ACC112 (cell line): ENCODE measurements at regions not wholly inside any gene's neighbourhood (a gene's known extent, or its start where the extent isn't known, plus 50 kb on each side); places are given as distances from the start of the nearest gene placed in this dataset.
"Not testable (repeated sequence)": the region's sequence is repeated elsewhere in the genome, so short reads cannot be mapped to it uniquely, and the experiment has no call there.

Experiments
- H2AFZ ChIP-seq: fragments of 200-600 bp; sonication (generic); one replicate; pipeline ENCODE4 v1.6.0; 2017; ENCODE audit warnings: antibody characterized with exemption, low read length; ENCODE audit not compliant: unreplicated experiment
- H3K27ac ChIP-seq: fragments of 200-600 bp; sonication (generic); 2 replicates; pipeline ENCODE4 v1.5.1; 2014; ENCODE audit warnings: low read depth, mild to moderate bottlenecking, antibody characterized with exemption, low read length, moderate library complexity
- H3K27me3 ChIP-seq: fragments of 200-600 bp; sonication (generic); 2 replicates; pipeline ENCODE4 v1.6.1; 2014; ENCODE audit warnings: mild to moderate bottlenecking, antibody characterized with exemption, low read length, moderate library complexity, mixed read lengths; ENCODE audit not compliant: insufficient read depth
- H3K36me3 ChIP-seq: fragments of 200-600 bp; sonication (generic); 2 replicates; pipeline ENCODE4 v1.6.1; 2016; ENCODE audit warnings: mild to moderate bottlenecking, antibody characterized with exemption, low read length, moderate library complexity, mixed read lengths; ENCODE audit not compliant: insufficient read depth
- H3K4me1 ChIP-seq: fragments of 200-600 bp; sonication (generic); one replicate; pipeline ENCODE4 v1.6.1; 2016; ENCODE audit warnings: low read length, mixed read lengths; ENCODE audit not compliant: insufficient read depth, unreplicated experiment, control insufficient read depth
- H3K4me3 ChIP-seq: fragments of 200-600 bp; sonication (generic); 2 replicates; pipeline ENCODE4 v1.5.1; 2014; ENCODE audit warnings: mild to moderate bottlenecking, low read depth, low read length
- H3K79me2 ChIP-seq: fragments of 200-600 bp; sonication (generic); one replicate; pipeline ENCODE4 v1.6.0; 2016; ENCODE audit warnings: low read length; ENCODE audit not compliant: control insufficient read depth, unreplicated experiment, insufficient read depth

DNA sequence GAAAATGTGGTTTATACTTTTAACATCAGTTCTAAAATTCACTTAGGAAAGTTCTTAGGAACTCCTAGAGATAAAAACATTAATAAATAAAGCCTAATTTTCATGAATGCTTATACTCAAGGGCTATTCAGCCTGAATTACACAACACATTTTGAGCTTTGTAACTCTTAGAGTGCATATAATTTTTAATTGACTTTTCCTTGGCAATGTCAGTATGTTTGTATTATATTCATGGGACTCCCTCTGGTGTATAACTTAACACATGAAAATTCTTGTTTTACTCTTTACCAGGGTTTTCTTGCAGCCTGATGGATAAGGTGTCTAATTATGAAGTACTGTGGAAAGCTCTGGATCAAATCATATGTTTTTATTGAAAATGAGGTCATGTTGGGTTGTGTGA lies 150.6 kb upstream of the HMGA2 start:
- H3K27me3 ChIP-seq, result no peaks in the 10 kb centered on the region
- H3K79me2 ChIP-seq, result no peaks in the 10 kb centered on the region
- H3K27ac ChIP-seq, result peak overlapping the region; percentile 76
- no peaks in the 10 kb centered on the region for H3K36me3 ChIP-seq
- H2AFZ ChIP-seq, result peak overlapping the region; percentile 79
- H3K4me3 ChIP-seq, result no peak overlapping the region
- peaks cover 41% of the 10 kb centered on the region for H3K4me1 ChIP-seq

- H3K79me2 ChIP-seq, result no peaks in the 10 kb centered on the region
- no peaks in the 10 kb centered on the region for H3K36me3 ChIP-seq
- H3K4me3 ChIP-seq, result no peak overlapping the region
- H3K27ac ChIP-seq, result no peak overlapping the region; the same call in 1 of the 2 replicates
- peaks cover 33% of the 10 kb centered on the region for H3K4me1 ChIP-seq
- peak overlapping the region; percentile 11 for H2AFZ ChIP-seq
- no peaks in the 10 kb centered on the region for H3K27me3 ChIP-seq
Measured at GRCh38 chr12:65675141-65675621, 149.1 kb upstream of the HMGA2 start.

- not testable (repeated sequence) for H3K4me3 ChIP-seq, H3K79me2 ChIP-seq, H3K27ac ChIP-seq, H3K36me3 ChIP-seq, H3K27me3 ChIP-seq, H2AFZ ChIP-seq
- peaks cover 19% of the 10 kb centered on the region for H3K4me1 ChIP-seq
Measured at GRCh38 chr12:65678172-65678571, 146.1 kb upstream of the HMGA2 start.

- H3K27ac ChIP-seq, result no peak overlapping the region
- H3K27me3 ChIP-seq, result no peaks in the 10 kb centered on the region
- H3K4me3 ChIP-seq, result no peak overlapping the region
- H2AFZ ChIP-seq, result no peak overlapping the region
- no peaks in the 10 kb centered on the region for H3K36me3 ChIP-seq
- peaks cover 8% of the 10 kb centered on the region for H3K4me1 ChIP-seq
- no peaks in the 10 kb centered on the region for H3K79me2 ChIP-seq
Measured at GRCh38 chr12:65681226-65681625, 143.1 kb upstream of the HMGA2 start.

GRCh38 chr12:65682112-65682511 lies 142.2 kb upstream of the HMGA2 start:
- no peak overlapping the region for H2AFZ ChIP-seq
- H3K27me3 ChIP-seq, result no peaks in the 10 kb centered on the region
- no peak overlapping the region for H3K27ac ChIP-seq
- peaks cover 8% of the 10 kb centered on the region for H3K4me1 ChIP-seq
- no peaks in the 10 kb centered on the region for H3K79me2 ChIP-seq
- no peak overlapping the region for H3K4me3 ChIP-seq
- no peaks in the 10 kb centered on the region for H3K36me3 ChIP-seq

- Histone ChIP-seq H3K27me3 (no peaks in the 10 kb centered on the region), H2AFZ (no peak overlapping the region), H3K36me3 (no peaks in the 10 kb centered on the region), H3K27ac (no peak overlapping the region), H3K4me1 (peaks cover 8% of the 10 kb centered on the region), H3K79me2 (no peaks in the 10 kb centered on the region), H3K4me3 (no peak overlapping the region)
Measured at GRCh38 chr12:65684906-65685305, 139.4 kb upstream of the HMGA2 start.

DNA sequence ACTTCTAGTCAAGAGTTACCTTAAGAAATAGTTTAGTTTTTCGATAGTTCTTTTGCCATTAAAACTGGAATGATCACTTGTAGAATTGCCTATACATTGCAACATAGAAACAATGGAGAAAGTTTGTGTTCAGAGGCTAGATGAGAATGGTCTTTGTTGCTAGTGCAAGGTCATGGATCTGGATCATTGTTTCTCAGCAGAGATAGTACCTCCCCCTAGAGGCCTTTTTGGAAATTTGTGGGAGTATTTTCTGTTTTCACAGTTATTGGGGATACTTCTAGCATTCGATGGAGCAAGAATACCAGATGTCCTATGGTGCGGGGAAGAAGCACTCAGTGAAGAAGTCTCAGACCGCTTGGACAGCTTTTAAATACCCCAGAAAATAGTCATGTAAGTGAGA lies 138.8 kb upstream of the HMGA2 start:
- peak overlapping the region; percentile 82 for H2AFZ ChIP-seq
- H3K27me3 ChIP-seq, result no peaks in the 10 kb centered on the region

DNA sequence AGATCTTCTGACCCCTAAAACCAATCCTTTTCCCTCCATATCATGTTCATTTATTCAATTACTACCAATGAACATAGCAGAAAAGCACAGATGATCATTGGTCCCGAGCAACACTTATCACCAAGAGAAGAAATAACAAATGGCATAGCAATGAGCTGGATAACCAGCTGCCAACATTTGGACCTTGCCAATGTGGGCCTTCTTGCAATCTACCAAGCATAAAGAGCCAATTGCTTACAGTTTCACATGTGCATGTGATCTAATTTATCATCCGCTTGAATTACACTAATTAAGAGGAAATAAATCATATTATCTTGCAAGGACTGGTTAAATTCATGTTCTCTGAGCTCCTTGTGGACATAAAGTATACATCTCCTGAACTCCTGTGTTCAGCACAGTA lies 134.8 kb upstream of the HMGA2 start:
- H3K27ac ChIP-seq, result no peak overlapping the region
- no peak overlapping the region for H3K4me3 ChIP-seq
- H3K79me2 ChIP-seq, result no peaks in the 10 kb centered on the region
- H2AFZ ChIP-seq, result no peak overlapping the region
- H3K27me3 ChIP-seq, result no peaks in the 10 kb centered on the region
- no peaks in the 10 kb centered on the region for H3K36me3 ChIP-seq
- H3K4me1 ChIP-seq, result peaks cover 22% of the 10 kb centered on the region

More for the DNA sequence above, 138.8 kb upstream of the HMGA2 start:
- peaks cover 8% of the 10 kb centered on the region for H3K4me1 ChIP-seq
- no peaks in the 10 kb centered on the region for H3K36me3 ChIP-seq
- peak overlapping the region; percentile 32; the same call in 1 of the 2 replicates for H3K27ac ChIP-seq
- H3K4me3 ChIP-seq, result no peak overlapping the region
- no peaks in the 10 kb centered on the region for H3K79me2 ChIP-seq

DNA sequence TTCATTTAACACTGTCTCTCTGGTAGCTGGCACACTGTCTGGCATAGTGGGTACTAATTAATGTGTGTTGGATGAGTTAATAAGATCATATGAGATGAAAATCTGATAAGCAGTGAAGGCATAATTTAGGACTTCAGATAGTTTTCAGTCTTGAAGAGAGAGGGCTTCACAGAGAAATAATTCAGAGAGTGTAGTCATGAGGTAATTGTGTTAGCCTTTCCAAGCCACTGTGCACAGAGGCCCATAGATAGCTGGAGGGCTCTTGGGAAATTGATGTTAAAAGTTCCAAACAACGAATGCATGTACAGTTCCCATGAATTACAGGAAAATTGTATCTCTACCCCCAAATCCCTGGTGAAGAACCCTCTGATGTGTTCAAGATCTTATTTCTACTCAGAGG lies 133.8 kb upstream of the HMGA2 start:
- Histone ChIP-seq H3K4me1 (peaks cover 29% of the 10 kb centered on the region), H3K79me2 (no peaks in the 10 kb centered on the region), H3K36me3 (no peaks in the 10 kb centered on the region), H3K27me3 (no peaks in the 10 kb centered on the region), H2AFZ (no peak overlapping the region), H3K27ac (no peak overlapping the region), H3K4me3 (no peak overlapping the region)

DNA sequence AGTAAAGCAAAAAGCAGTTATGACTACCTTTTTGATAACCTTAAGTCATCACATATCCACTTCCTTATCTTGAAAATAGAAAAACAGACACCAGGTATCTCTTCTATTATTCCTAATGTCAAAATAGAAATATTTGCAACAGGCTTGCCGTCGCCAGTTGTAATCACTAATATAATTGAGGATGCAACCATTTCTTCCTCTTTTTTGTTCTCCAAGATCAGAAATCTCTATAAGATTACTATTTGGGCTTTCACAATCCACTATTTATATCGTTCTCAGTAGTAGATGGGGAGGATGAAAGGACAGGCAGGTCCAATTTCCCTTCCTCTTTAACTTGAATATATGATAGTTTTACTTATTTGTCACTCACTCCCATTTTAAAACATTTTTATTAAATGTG lies 130.2 kb upstream of the HMGA2 start:
- Histone ChIP-seq H3K4me1 (peaks cover 44% of the 10 kb centered on the region), H3K79me2 (no peaks in the 10 kb centered on the region), H3K36me3 (no peaks in the 10 kb centered on the region), H3K4me3 (no peak overlapping the region), H3K27ac (peak overlapping the region; percentile 90), H2AFZ (no peak overlapping the region), H3K27me3 (no peaks in the 10 kb centered on the region)

DNA sequence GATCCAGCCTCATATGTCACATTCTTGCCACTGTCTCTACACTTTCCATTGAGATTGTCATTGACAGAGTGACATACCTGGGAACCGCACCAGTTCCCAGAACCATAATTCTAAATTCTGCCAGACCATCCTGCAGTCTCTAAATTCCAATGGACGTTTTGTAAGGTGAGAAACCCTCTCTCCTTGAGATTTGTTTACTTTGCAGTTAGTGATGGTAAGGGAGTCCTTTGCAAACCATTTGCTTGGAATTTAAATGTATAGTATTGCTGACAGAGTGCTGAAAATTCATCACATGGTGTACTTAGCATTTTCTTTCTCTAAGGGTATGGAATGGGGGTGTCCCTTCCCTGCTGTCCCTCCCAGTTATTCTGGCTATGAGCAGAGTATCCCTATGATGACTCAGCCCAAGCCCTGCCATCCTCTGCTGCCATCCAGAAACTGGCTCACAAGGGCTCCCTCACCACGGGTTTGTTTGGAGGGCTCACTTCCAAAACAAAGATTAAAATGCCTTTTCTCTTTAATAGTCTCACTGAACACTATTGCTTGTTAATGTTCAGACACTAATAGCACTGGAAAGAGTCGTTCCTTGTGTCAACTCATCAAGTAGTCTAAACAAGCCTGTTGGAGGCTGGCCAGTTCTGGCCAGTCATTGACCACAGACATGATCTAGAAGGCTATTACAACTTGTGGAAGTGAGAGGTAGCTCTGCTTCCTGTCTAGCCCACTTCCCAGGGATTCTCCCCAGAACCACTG lies 129.0 kb upstream of the HMGA2 start:
- Histone ChIP-seq H3K27ac (peak overlapping the region; percentile 90), H3K79me2 (no peaks in the 10 kb centered on the region), H3K4me1 (peaks cover 52% of the 10 kb centered on the region), H3K27me3 (no peaks in the 10 kb centered on the region), H3K36me3 (no peaks in the 10 kb centered on the region), H3K4me3 (peak overlapping the region; percentile 20), H2AFZ (peak overlapping the region; percentile 1)
